Mesothelial cell of epicardium (in vitro differentiated cells): ENCODE measurements at regions not wholly inside any gene's neighbourhood (a gene's known extent, or its start where the extent isn't known, plus 50 kb on each side); places are given as distances from the start of the nearest gene placed in this dataset.

Source experiments
- DNase-seq, 2 experiments: peaks; one replicate each; pipeline ENCODE4 v3.0.0; 2021; ENCODE audit warnings: low spot score in 2 of 2; ENCODE audit not compliant: unreplicated experiment in 2 of 2
- H3K27ac Mint-ChIP-seq: 2 replicates; pipeline ENCODE4 v1.8.0; 2021; ENCODE audit warnings: mixed read lengths
- H3K27me3 Mint-ChIP-seq: 2 replicates; pipeline ENCODE4 v1.8.0; 2021; ENCODE audit warnings: low read depth, mixed read lengths
- H3K36me3 Mint-ChIP-seq: 2 replicates; pipeline ENCODE4 v1.8.0; 2021; ENCODE audit warnings: mixed read lengths
- H3K4me1 Mint-ChIP-seq: 2 replicates; pipeline ENCODE4 v1.8.0; 2021; ENCODE audit warnings: mixed read lengths
- H3K4me3 Mint-ChIP-seq: 2 replicates; pipeline ENCODE4 v1.8.0; 2021; ENCODE audit warnings: mild to moderate bottlenecking, moderate library complexity, mixed read lengths
- H3K9me3 Mint-ChIP-seq: 2 replicates; pipeline ENCODE4 v1.8.0; 2021; ENCODE audit warnings: mixed read lengths
- TF ChIP-seq, protein P1 (sequence below): fragments of 200-600 bp; sonication (generic); IDR thresholded peaks from one replicate; pipeline ENCODE4 v1.5.0; 2021; ENCODE audit warnings: antibody characterized with exemption; ENCODE audit not compliant: unreplicated experiment

DNA sequence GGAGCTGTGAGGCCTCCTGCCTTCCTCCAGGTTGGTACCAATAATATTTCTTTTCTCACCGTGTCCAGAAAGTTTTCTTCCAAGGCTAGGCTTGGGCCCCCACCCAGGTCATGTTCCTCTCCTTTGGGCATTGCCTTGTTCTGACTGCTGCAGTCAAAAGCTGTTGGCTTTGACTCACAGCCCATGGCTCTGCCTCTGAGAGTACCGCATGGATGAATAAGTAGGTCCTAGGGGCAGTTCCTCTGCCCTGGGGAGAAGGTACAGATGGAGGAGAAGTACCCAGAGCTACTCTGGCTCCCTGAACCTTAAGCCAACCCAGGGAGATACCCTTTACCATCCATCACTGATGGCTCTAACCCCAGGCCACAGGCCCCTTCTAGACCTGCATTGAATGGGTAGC, 115.0 kb downstream of the NAV1 start:
- Mint-ChIP-seq H3K36me3 (no peaks in the 10 kb centered on the region), H3K9me3 (no peaks in the 10 kb centered on the region), H3K27ac (no peak overlapping the region), H3K4me1 (peaks cover 77% of the 10 kb centered on the region), H3K27me3 (peaks cover 11% of the 10 kb centered on the region), H3K4me3 (no peak overlapping the region)
- TF ChIP-seq, protein P1, sequence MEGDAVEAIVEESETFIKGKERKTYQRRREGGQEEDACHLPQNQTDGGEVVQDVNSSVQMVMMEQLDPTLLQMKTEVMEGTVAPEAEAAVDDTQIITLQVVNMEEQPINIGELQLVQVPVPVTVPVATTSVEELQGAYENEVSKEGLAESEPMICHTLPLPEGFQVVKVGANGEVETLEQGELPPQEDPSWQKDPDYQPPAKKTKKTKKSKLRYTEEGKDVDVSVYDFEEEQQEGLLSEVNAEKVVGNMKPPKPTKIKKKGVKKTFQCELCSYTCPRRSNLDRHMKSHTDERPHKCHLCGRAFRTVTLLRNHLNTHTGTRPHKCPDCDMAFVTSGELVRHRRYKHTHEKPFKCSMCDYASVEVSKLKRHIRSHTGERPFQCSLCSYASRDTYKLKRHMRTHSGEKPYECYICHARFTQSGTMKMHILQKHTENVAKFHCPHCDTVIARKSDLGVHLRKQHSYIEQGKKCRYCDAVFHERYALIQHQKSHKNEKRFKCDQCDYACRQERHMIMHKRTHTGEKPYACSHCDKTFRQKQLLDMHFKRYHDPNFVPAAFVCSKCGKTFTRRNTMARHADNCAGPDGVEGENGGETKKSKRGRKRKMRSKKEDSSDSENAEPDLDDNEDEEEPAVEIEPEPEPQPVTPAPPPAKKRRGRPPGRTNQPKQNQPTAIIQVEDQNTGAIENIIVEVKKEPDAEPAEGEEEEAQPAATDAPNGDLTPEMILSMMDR = no peak
- no peak for DNase-seq

DNA sequence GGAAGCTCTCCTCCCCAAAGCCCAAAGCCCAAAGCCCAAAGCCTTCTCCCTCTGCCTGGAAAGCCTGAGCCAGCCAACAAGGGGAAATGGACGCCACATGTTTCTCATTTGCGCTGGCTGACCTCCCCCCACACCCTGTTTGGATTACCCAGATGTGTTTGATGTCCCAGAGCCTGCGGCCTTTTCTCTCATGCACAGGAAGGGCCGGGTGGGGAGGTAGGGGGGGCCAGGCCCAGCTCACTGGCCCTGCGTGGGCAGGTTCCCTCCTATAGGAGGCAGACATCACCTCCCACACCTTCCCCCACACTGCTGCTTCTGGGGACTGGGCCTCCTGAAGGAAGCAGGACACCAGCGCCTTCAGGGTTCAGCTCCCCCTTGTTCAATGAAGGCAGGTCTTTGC, 116.3 kb downstream of the NAV1 start:
- Mint-ChIP-seq H3K4me1 (peaks cover 71% of the 10 kb centered on the region), H3K4me3 (peak overlapping the region; percentile 6)
- peak; percentile 44 to 66 for DNase-seq

DNA sequence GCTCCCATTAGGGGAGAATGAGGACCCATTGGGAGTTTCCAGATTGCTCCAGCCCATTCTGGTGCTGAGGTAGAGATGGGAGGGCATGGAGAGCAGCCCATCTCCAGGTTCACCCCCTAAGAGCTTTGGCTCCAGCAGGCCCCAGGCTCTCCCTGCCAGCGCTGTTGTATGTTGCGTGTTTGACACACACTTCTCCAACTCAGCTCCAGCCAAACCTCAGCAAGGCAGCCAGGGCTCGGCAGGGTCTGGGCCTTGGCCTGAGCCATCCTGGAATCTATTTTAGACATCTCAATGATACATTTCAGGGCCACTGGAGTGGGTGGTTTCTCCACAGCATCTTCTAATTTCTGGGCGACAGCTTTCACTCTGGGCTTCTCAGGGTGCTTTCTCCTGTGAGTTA, 117.0 kb downstream of the NAV1 start:
- H3K27ac Mint-ChIP-seq = peak overlapping the region; percentile 64
- H3K27me3 Mint-ChIP-seq = no peaks in the 10 kb centered on the region
- no peak overlapping the region for H3K4me3 Mint-ChIP-seq
- H3K9me3 Mint-ChIP-seq = no peaks in the 10 kb centered on the region
- no peaks in the 10 kb centered on the region for H3K36me3 Mint-ChIP-seq
- H3K4me1 Mint-ChIP-seq = peaks cover 65% of the 10 kb centered on the region
- TF ChIP-seq, protein P1 = no peak
- no peak for DNase-seq

More for the DNA sequence above, 116.3 kb downstream of the NAV1 start:
- TF ChIP-seq, protein P1 = no peak
- Mint-ChIP-seq H3K36me3 (no peaks in the 10 kb centered on the region), H3K27me3 (peaks cover 4% of the 10 kb centered on the region), H3K27ac (peak overlapping the region; percentile 91), H3K9me3 (no peaks in the 10 kb centered on the region)

DNA sequence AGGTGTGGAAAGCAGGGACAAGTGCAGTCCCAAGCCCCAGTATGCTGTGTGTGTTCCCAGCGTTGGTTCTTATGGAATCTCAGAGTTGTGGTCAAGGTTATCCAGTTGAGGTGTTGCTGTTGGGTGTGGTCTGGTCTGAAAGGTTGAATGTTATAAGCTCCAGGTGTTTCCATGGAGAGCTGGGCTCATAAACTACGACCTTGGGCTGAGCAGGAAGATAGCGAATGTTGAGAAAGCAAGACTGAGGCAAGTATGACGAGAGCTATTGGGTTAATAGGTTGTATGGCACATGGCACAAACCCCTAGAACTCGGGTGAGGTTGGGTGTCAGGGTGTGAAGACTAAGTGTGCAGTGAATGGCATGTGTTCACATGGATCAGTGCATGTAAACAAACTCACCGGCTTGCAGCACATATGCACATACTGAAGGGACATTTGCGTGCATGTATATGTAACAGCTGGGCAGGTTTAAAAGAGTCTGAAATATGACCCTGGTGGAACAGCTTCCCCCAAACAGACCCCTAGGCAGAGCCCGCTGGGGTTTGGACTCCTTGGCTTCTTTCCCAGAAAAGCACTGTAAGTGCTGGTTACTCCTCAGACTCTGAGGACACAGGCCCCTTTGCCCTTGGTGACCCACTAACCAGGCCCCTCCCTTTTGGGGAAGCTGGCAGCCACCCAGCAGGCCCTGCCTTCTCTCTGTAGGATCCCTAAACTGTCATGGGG, 117.5 kb downstream of the NAV1 start:
- no peaks in the 10 kb centered on the region for H3K27me3 Mint-ChIP-seq
- no peaks in the 10 kb centered on the region for H3K36me3 Mint-ChIP-seq
- peak overlapping the region; percentile 64 for H3K27ac Mint-ChIP-seq
- peaks cover 59% of the 10 kb centered on the region for H3K4me1 Mint-ChIP-seq
- TF ChIP-seq, protein P1 = no peak
- peak overlapping the region; percentile 1 for H3K4me3 Mint-ChIP-seq
- H3K9me3 Mint-ChIP-seq = no peaks in the 10 kb centered on the region
- peak in 1 of 2 experiments; percentile 53 for DNase-seq

DNA sequence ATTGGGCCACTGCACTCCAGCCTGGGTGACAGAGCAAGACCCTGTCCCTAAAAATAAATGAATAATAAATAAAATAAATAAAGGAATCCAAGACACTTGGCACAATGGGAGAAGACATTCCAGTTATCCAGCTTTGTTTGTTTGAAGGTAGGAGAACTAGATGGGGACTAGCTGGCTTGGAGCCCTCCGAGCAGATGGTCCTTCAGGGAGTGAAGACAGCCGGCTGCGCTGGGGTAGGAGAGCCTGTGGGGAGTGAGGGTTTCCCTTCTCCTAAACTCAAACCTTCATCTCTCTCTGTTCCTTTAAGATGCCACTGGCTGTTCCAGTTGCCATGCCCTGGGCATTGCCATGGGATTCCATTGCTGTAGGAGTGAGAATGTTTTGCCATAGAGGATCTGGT, 120.6 kb downstream of the NAV1 start:
- DNase-seq = no peak
- no peaks in the 10 kb centered on the region for H3K27me3 Mint-ChIP-seq
- H3K4me1 Mint-ChIP-seq = peaks cover 43% of the 10 kb centered on the region
- no peaks in the 10 kb centered on the region for H3K9me3 Mint-ChIP-seq
- H3K27ac Mint-ChIP-seq = no peak overlapping the region
- no peaks in the 10 kb centered on the region for H3K36me3 Mint-ChIP-seq
- no peak overlapping the region for H3K4me3 Mint-ChIP-seq
- TF ChIP-seq, protein P1 = no peak
